ENCODE measurements at regions not wholly inside any gene's neighbourhood (a gene's known extent, or its start where the extent isn't known, plus 50 kb on each side); places are given as distances from the start of the nearest gene placed in this dataset.

GRCh38 chr7:86925221-86925620 lies 134.2 kb downstream of the ELAPOR2 start:
- TF ChIP-seq EZH2 (IDR thresholded peaks at IDR 0.05; ENCODE audit: insufficient read depth, poor library complexity, severe bottlenecking) (no peak), EZH2phosphoT487 (IDR thresholded peaks at IDR 0.05; ENCODE audit: insufficient read depth, low read depth) (no peak)
